Gastroesophageal sphincter (tissue), 3 donors: ENCODE measurements at regions not wholly inside any gene's neighbourhood (a gene's known extent, or its start where the extent isn't known, plus 50 kb on each side); places are given as distances from the start of the nearest gene placed in this dataset.

Experiments used
- EP300 ChIP-seq: sonication (generic); formaldehyde crosslinking; IDR thresholded peaks from one replicate; pipeline ENCODE4 v1.6.1; 2017; ENCODE audit warnings: antibody characterized with exemption, mild to moderate bottlenecking
- POLR2A ChIP-seq, 2 donors: fragments of 450-650 bp; IDR thresholded peaks; one replicate each; pipeline ENCODE4 v1.6.1; 2017; ENCODE audit warnings: antibody characterized with exemption in 2 of 2, mild to moderate bottlenecking in 2 of 2, moderate library complexity in 1 of 2
- POLR2AphosphoS5 ChIP-seq: sonication (generic); formaldehyde crosslinking; IDR thresholded peaks from one replicate; pipeline ENCODE4 v1.6.1; 2017; ENCODE audit warnings: antibody characterized with exemption
- TF ChIP-seq, protein P1 (sequence below), 4 experiments: fragments of 200-600 bp in 2 of 4; fragments of 450-650 bp in 2 of 4; sonication (generic) in 1 of 4; IDR thresholded peaks; one replicate each; pipeline ENCODE4 v1.5.1; 2017 to 2019; ENCODE audit warnings: antibody characterized with exemption in 4 of 4, mild to moderate bottlenecking in 2 of 4, moderate library complexity in 2 of 4

DNA sequence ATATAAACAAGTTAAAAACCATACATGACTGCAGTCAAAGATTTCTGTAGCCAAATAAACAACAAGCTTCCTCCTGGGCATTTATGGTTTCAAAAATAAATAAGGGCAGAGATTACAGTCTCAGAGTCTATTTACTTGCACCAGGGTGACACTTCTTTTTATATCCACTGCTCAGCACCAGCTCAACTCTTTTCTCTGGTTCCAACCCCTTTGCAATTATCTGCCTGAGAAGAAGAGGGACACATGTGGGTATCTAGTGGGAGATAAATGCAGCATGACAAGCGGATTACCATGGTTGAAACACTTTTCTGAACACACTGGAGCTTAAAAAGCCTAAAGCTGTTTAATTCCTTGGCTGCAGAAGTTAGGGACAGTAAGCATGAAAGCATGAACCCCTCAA lies 311.5 kb downstream of the CNTN3 start:
- TF ChIP-seq, protein P1, sequence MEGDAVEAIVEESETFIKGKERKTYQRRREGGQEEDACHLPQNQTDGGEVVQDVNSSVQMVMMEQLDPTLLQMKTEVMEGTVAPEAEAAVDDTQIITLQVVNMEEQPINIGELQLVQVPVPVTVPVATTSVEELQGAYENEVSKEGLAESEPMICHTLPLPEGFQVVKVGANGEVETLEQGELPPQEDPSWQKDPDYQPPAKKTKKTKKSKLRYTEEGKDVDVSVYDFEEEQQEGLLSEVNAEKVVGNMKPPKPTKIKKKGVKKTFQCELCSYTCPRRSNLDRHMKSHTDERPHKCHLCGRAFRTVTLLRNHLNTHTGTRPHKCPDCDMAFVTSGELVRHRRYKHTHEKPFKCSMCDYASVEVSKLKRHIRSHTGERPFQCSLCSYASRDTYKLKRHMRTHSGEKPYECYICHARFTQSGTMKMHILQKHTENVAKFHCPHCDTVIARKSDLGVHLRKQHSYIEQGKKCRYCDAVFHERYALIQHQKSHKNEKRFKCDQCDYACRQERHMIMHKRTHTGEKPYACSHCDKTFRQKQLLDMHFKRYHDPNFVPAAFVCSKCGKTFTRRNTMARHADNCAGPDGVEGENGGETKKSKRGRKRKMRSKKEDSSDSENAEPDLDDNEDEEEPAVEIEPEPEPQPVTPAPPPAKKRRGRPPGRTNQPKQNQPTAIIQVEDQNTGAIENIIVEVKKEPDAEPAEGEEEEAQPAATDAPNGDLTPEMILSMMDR (IDR thresholded peaks at IDR 0.05), result no peak
- TF ChIP-seq POLR2A (IDR thresholded peaks at IDR 0.05), result no peak
- no peak for TF ChIP-seq POLR2AphosphoS5
- no peak for TF ChIP-seq EP300
